Endothelial cell of umbilical vein (primary cell): ENCODE measurements at regions not wholly inside any gene's neighbourhood (a gene's known extent, or its start where the extent isn't known, plus 50 kb on each side); places are given as distances from the start of the nearest gene placed in this dataset.

Experiments
- BruUV-seq: library from RNA; stranded (reverse); fragments of 400-500 nt; replicated peaks from 2 replicates; lab custom pipeline; 2021; lab: Mats Ljungman, UMichigan
- CTCF ChIA-PET: fragments of 300-600, 350-600 bp; sonication (Branson Sonifier 250); formaldehyde crosslinking; loops from one replicate; lab custom pipeline; 2021; ENCODE audit warnings: antibody characterized with exemption, inconsistent platforms; lab: Charles Lee
- POLR2A ChIA-PET: fragments of 300-600, 350-600 bp; sonication (Branson Sonifier 250); formaldehyde crosslinking; loops from one replicate; lab custom pipeline; 2021; ENCODE audit warnings: antibody characterized with exemption, inconsistent platforms; lab: Charles Lee
- DNase-seq: peaks from one replicate; pipeline ENCODE4 v3.0.0-alpha.2; 2011; ENCODE audit warnings: low read depth, low spot score
- FAIRE-seq: peaks from 2 replicates; lab custom pipeline; 2011; peaks lifted over from hg19 to GRCh38; lab: Jason Lieb, UNC
- H2AFZ ChIP-seq: 2 replicates; pipeline ENCODE4 v1.6.0; 2012; ENCODE audit warnings: low read depth, low read length, control low read depth, inconsistent platforms
- H3K27ac ChIP-seq: 2 replicates; pipeline ENCODE4 v1.5.1; 2011; ENCODE audit warnings: low read depth, mild to moderate bottlenecking, control low read depth, low read length, moderate library complexity; ENCODE audit not compliant: insufficient read depth
- H3K27me3 ChIP-seq, 2 experiments: 2 replicates each; pipeline versions ENCODE4 v1.6.0 to v1.6.1; 2011; ENCODE audit warnings: low read length in 2 of 2, mixed read lengths in 1 of 2; ENCODE audit not compliant: control insufficient read depth in 2 of 2, insufficient read depth in 2 of 2
- H3K36me3 ChIP-seq, 2 experiments: 2 replicates in 1 of 2; 3 replicates in 1 of 2; pipeline ENCODE4 v1.5.1; 2011; ENCODE audit warnings: low read length in 2 of 2, mild to moderate bottlenecking in 1 of 2, moderate library complexity in 1 of 2; ENCODE audit not compliant: control insufficient read depth in 2 of 2, insufficient read depth in 2 of 2; ENCODE audit errors: extremely low read depth in 1 of 2
- H3K4me1 ChIP-seq: 3 replicates; pipeline ENCODE4 v1.5.1; 2011; ENCODE audit warnings: mild to moderate bottlenecking, low read length; ENCODE audit not compliant: control insufficient read depth, insufficient read depth; ENCODE audit errors: extremely low read depth
- H3K4me2 ChIP-seq: 2 replicates; pipeline ENCODE4 v1.6.1; 2011; ENCODE audit warnings: low read length, control low read depth, mixed read lengths; ENCODE audit not compliant: insufficient read depth
- H3K4me3 ChIP-seq, 3 experiments: fragments of 200-600 bp in 1 of 3; sonication (generic), shearing (Covaris generic) in 1 of 3; replicated peaks in 1 of 3; 2 replicates each; pipeline ENCODE4 v1.5.1; 2011 to 2016; ENCODE audit warnings: control low read depth in 3 of 3, low read length in 3 of 3, mild to moderate bottlenecking in 2 of 3, inconsistent platforms in 1 of 3, low read depth in 1 of 3, moderate library complexity in 1 of 3; ENCODE audit not compliant: insufficient read depth in 1 of 3
- H3K79me2 ChIP-seq: 2 replicates; pipeline ENCODE4 v1.6.0; 2012; ENCODE audit warnings: low read length, inconsistent platforms; ENCODE audit not compliant: control insufficient read depth, insufficient read depth
- H3K9ac ChIP-seq: replicated peaks from 2 replicates; pipeline ENCODE3; 2011; ENCODE audit warnings: low read length, control low read depth; ENCODE audit not compliant: insufficient read depth; ENCODE audit errors: extremely low read depth
- H3K9me1 ChIP-seq: replicated peaks from 3 replicates; pipeline ENCODE4 v1.6.0; 2011; ENCODE audit warnings: mild to moderate bottlenecking, low read length; ENCODE audit not compliant: control insufficient read depth, insufficient read depth; ENCODE audit errors: extremely low read depth
- H3K9me3 ChIP-seq: replicated peaks from 2 replicates; pipeline ENCODE4 v1.5.1; 2012; ENCODE audit warnings: low read length, inconsistent platforms; ENCODE audit not compliant: control insufficient read depth, insufficient read depth
- H4K20me1 ChIP-seq: replicated peaks from 2 replicates; pipeline ENCODE3; 2011; ENCODE audit warnings: mild to moderate bottlenecking, low read length; ENCODE audit not compliant: control insufficient read depth, insufficient read depth; ENCODE audit errors: extremely low read depth
- EZH2 ChIP-seq: IDR thresholded peaks from 2 replicates; pipeline ENCODE4 v1.6.1; 2012; ENCODE audit warnings: borderline replicate concordance, low read depth, mild to moderate bottlenecking, moderate library complexity, low read length, inconsistent platforms; ENCODE audit not compliant: severe bottlenecking
- FOS ChIP-seq: IDR thresholded peaks from 2 replicates; pipeline ENCODE4 v1.6.1; 2011; ENCODE audit warnings: mild to moderate bottlenecking, low read length, moderate library complexity, borderline replicate concordance; ENCODE audit not compliant: insufficient read depth
- GATA2 ChIP-seq: IDR thresholded peaks from 2 replicates; pipeline ENCODE4 v1.7.0; 2011; ENCODE audit warnings: low read depth, mild to moderate bottlenecking, moderate library complexity, mixed read lengths, low read length; ENCODE audit not compliant: insufficient read length, insufficient read depth
- JUN ChIP-seq: IDR thresholded peaks from 2 replicates; pipeline ENCODE4 v1.6.1; 2011; ENCODE audit warnings: borderline replicate concordance, low read depth; ENCODE audit not compliant: insufficient read length, insufficient read depth
- MAX ChIP-seq: IDR thresholded peaks from 2 replicates; pipeline ENCODE4 v1.6.1; 2011; ENCODE audit not compliant: insufficient read depth, insufficient read length
- MYC ChIP-seq: IDR thresholded peaks from one replicate; pipeline ENCODE4 v1.6.1; 2011; ENCODE audit warnings: mild to moderate bottlenecking, low read depth, low read length
- POLR2A ChIP-seq: IDR thresholded peaks from 2 replicates; pipeline ENCODE4 v1.6.1; 2012; ENCODE audit warnings: low read depth, mild to moderate bottlenecking, control low read depth, low read length
- POLR2AphosphoS5 ChIP-seq: IDR thresholded peaks from 2 replicates; pipeline ENCODE4 v1.6.1; 2012; ENCODE audit warnings: low read depth, mild to moderate bottlenecking, control low read depth, low read length, moderate library complexity; ENCODE audit not compliant: insufficient read depth
- dilution Hi-C: fragments of 300-500 bp; cut with MboI; formaldehyde crosslinking; loops from one replicate; pipeline ENCODE4 v1.15.0; 2019; ENCODE audit warnings: low sequenced_read_pairs; ENCODE audit not compliant: extremely low pct_ligation_motif_present
- intact Hi-C: fragments of 100-400 bp; cut with micrococcal nuclease; formaldehyde crosslinking; loops from one replicate; pipeline ENCODE4 v1.10.0; 2022
- TF ChIP-seq, protein P1 (sequence below), 2 donors: IDR thresholded peaks; 1 replicate in 1 of 2; 2 replicates in 1 of 2; pipeline ENCODE4 v1.5.1; 2011; ENCODE audit warnings: low read length in 2 of 2, mild to moderate bottlenecking in 2 of 2, moderate library complexity in 2 of 2, control low read depth in 1 of 2, inconsistent platforms in 1 of 2, low read depth in 1 of 2; ENCODE audit not compliant: insufficient read depth in 1 of 2; ENCODE audit errors: extremely low read depth in 1 of 2

DNA sequence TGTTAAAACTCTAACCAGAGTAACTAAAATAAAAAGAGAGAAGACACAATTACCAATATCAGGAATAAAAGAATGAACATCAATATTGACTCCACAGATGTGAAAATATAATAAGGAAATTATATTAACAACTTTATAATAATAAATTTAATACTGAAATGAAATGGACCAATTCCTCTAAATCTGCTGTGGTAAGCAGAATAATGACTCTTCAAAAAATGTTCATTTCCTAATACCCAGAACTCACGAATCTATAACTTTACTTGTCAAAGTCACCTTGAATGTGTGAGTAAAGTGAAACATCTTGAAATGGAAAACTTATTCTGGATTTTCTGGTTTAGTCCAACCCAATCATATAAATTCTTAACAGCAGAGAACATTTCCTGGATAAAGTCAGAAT, 1391.1 kb downstream of the FAM133A start:
- ChIA-PET POLR2A (no interaction called here), CTCF (no interaction called here)
- Histone ChIP-seq H3K79me2 (no peaks in the 10 kb centered on the region), H3K4me3 (no peak overlapping the region), H3K9me1 (no peaks in the 10 kb centered on the region), H3K4me2 (no peak overlapping the region), H3K27ac (no peak overlapping the region), H2AFZ (no peak overlapping the region), H3K9ac (no peak overlapping the region), H3K9me3 (no peaks in the 10 kb centered on the region), H3K36me3 (no peaks in the 10 kb centered on the region), H3K4me1 (no peaks in the 10 kb centered on the region), H3K27me3 (no peaks in the 10 kb centered on the region), H4K20me1 (no peaks in the 10 kb centered on the region)
- dilution Hi-C loops (no loop called here), intact Hi-C loops (no loop called here)
- TF ChIP-seq FOS = no peak
- TF ChIP-seq MAX = no peak
- no peak for TF ChIP-seq MYC
- no peak for TF ChIP-seq POLR2AphosphoS5
- BruUV-seq = no TSS peak
- DNase-seq (no peak), FAIRE-seq (no peak)

GRCh38 chrX:95071052-95071451, 1397.0 kb downstream of the FAM133A start:
- dilution Hi-C loops (no loop called here), intact Hi-C loops (no loop called here)
- Histone ChIP-seq H3K27me3 (no peaks in the 10 kb centered on the region), H4K20me1 (no peaks in the 10 kb centered on the region), H3K9me3 (no peaks in the 10 kb centered on the region), H3K4me1 (no peaks in the 10 kb centered on the region), H3K9me1 (no peaks in the 10 kb centered on the region), H3K79me2 (no peaks in the 10 kb centered on the region), H2AFZ (no peak overlapping the region), H3K9ac (no peak overlapping the region), H3K4me2 (no peak overlapping the region), H3K27ac (no peak overlapping the region), H3K4me3 (no peak overlapping the region), H3K36me3 (no peaks in the 10 kb centered on the region)
- DNase-seq (no peak), FAIRE-seq (no peak)
- ChIA-PET CTCF (no interaction called here), POLR2A (no interaction called here)
- no peak for TF ChIP-seq MAX
- TF ChIP-seq EZH2 = no peak
- TF ChIP-seq POLR2AphosphoS5 = no peak
- TF ChIP-seq POLR2A = no peak
- no peak for TF ChIP-seq FOS
- no peak for TF ChIP-seq MYC
- TF ChIP-seq, protein P1, sequence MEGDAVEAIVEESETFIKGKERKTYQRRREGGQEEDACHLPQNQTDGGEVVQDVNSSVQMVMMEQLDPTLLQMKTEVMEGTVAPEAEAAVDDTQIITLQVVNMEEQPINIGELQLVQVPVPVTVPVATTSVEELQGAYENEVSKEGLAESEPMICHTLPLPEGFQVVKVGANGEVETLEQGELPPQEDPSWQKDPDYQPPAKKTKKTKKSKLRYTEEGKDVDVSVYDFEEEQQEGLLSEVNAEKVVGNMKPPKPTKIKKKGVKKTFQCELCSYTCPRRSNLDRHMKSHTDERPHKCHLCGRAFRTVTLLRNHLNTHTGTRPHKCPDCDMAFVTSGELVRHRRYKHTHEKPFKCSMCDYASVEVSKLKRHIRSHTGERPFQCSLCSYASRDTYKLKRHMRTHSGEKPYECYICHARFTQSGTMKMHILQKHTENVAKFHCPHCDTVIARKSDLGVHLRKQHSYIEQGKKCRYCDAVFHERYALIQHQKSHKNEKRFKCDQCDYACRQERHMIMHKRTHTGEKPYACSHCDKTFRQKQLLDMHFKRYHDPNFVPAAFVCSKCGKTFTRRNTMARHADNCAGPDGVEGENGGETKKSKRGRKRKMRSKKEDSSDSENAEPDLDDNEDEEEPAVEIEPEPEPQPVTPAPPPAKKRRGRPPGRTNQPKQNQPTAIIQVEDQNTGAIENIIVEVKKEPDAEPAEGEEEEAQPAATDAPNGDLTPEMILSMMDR (IDR thresholded peaks at IDR 0.05; ENCODE audit: extremely low read depth in 1 of 2, insufficient read depth in 1 of 2, low read depth in 1 of 2, low read length in 2 of 2) = no peak
- TF ChIP-seq GATA2 = no peak
- TF ChIP-seq JUN = no peak
- no TSS peak for BruUV-seq
